BE2C (cell line): ENCODE measurements at regions not wholly inside any gene's neighbourhood (a gene's known extent, or its start where the extent isn't known, plus 50 kb on each side); places are given as distances from the start of the nearest gene placed in this dataset.

Experiments used
- DNase-seq: peaks from one replicate; pipeline ENCODE4 v3.0.0-alpha.2; 2020
- H3K27me3 ChIP-seq: fragments of 250-450 bp; sonication (Bioruptor Pico); 2 replicates; pipeline ENCODE4 v1.5.1; 2020; ENCODE audit warnings: mild to moderate bottlenecking
- H3K36me3 ChIP-seq: fragments of 250-450 bp; sonication (Bioruptor Pico); 2 replicates; pipeline ENCODE4 v1.5.1; 2020; ENCODE audit warnings: mild to moderate bottlenecking
- H3K4me1 ChIP-seq: fragments of 250-450 bp; sonication (Bioruptor Pico); 2 replicates; pipeline ENCODE4 v1.5.1; 2020
- H3K4me3 ChIP-seq: 2 replicates; pipeline ENCODE4 v1.5.1; 2011; ENCODE audit warnings: low read depth, low read length
- H3K9me3 ChIP-seq: fragments of 250-450 bp; sonication (Bioruptor Pico); 2 replicates; pipeline ENCODE4 v1.5.1; 2020
- TF ChIP-seq, protein P1 (sequence below): IDR thresholded peaks from 2 replicates; pipeline ENCODE4 v1.5.1; 2012; ENCODE audit warnings: mild to moderate bottlenecking, low read depth, low read length

DNA sequence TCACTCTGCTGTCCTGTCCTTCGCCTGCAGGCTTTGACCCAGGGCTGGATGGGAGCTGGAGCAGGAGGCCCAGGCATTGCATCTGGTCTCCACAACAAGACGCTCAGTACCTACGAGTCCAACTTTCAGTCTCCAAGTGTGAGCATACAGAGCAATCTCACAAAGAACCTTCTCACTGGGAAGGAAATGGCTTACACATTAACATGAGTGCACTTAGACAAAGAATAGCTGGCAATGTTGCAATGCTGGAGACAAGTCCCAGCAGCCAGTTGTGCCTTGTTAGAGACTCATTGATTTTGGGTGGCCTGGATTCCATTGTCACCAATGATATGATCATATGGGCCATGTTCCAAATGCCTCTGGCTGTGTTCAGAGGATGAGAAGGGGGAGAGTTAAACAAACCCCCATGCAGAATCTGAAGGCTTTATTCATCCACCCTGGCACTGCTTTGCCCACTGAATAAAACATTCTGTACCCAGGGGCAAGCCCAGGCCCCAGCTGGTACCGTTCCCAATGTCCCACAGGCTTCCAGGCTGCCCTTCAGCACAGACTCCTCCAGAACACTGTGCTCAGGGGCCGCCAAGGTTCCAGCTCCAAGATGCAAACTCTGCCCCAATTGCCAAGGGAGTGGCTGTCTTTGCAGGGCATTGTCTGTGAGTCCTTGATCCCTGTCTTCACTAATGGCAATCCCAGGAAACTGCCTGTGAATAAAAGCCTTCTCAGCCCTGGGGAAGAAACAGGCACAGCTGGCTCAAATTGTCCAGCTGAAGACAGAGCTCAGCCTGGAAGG, 185.5 kb downstream of the HSD17B3 start:
- Histone ChIP-seq H3K4me3 (no peak overlapping the region), H3K4me1 (peaks cover 2% of the 10 kb centered on the region; the same call in 1 of the 2 replicates), H3K36me3 (no peaks in the 10 kb centered on the region), H3K9me3 (no peaks in the 10 kb centered on the region), H3K27me3 (no peaks in the 10 kb centered on the region)
- peak; percentile 32 for DNase-seq
- TF ChIP-seq, protein P1, sequence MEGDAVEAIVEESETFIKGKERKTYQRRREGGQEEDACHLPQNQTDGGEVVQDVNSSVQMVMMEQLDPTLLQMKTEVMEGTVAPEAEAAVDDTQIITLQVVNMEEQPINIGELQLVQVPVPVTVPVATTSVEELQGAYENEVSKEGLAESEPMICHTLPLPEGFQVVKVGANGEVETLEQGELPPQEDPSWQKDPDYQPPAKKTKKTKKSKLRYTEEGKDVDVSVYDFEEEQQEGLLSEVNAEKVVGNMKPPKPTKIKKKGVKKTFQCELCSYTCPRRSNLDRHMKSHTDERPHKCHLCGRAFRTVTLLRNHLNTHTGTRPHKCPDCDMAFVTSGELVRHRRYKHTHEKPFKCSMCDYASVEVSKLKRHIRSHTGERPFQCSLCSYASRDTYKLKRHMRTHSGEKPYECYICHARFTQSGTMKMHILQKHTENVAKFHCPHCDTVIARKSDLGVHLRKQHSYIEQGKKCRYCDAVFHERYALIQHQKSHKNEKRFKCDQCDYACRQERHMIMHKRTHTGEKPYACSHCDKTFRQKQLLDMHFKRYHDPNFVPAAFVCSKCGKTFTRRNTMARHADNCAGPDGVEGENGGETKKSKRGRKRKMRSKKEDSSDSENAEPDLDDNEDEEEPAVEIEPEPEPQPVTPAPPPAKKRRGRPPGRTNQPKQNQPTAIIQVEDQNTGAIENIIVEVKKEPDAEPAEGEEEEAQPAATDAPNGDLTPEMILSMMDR = no peak

DNA sequence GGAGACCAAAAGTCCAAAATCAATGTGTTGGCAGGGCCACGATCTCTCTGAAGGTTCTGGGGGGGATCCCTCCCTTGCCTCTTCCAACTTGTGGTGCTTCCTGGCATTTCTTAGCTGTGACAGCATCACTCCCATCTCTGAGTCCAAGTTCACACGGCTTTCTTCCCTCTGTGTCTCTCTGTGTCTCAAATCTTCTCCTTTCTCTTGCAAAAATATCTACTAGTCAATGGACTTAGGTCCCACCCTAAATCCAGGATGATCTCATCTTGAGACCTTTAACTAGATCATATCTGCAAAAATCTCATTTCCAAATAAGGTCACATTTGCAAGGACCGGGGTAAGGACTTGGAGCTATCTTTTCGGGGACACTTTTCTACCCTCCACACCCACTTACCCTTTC, 186.1 kb downstream of the HSD17B3 start:
- H3K4me1 ChIP-seq = peaks cover 2% of the 10 kb centered on the region; the same call in 1 of the 2 replicates
- no peak for DNase-seq
- TF ChIP-seq, protein P1 = no peak
- H3K36me3 ChIP-seq = no peaks in the 10 kb centered on the region
- no peak overlapping the region for H3K4me3 ChIP-seq
- H3K9me3 ChIP-seq = no peaks in the 10 kb centered on the region
- no peaks in the 10 kb centered on the region for H3K27me3 ChIP-seq

DNA sequence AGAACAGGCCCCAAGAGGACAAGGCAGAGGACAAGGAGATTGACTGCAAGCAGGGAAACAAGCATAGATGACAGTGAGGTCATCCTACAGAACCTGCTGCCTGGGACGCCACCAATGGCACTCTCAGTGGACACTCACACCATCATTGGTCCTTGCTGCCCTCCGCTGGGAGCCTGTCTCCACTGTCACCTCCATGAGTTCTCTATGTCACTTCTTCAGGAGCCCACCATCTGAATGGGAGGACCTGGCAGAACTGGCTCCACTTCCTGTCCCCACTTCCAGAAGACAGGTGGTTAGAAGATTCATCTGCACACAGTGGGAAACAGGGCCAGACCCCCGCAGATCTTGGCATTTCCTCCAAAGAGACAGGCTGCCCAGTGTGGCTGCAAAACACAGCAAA, 188.9 kb downstream of the HSD17B3 start:
- Histone ChIP-seq H3K9me3 (no peaks in the 10 kb centered on the region), H3K4me1 (peaks cover 2% of the 10 kb centered on the region; the same call in 1 of the 2 replicates), H3K4me3 (no peak overlapping the region), H3K27me3 (no peaks in the 10 kb centered on the region), H3K36me3 (no peaks in the 10 kb centered on the region)
- TF ChIP-seq, protein P1 = no peak
- DNase-seq = no peak

DNA sequence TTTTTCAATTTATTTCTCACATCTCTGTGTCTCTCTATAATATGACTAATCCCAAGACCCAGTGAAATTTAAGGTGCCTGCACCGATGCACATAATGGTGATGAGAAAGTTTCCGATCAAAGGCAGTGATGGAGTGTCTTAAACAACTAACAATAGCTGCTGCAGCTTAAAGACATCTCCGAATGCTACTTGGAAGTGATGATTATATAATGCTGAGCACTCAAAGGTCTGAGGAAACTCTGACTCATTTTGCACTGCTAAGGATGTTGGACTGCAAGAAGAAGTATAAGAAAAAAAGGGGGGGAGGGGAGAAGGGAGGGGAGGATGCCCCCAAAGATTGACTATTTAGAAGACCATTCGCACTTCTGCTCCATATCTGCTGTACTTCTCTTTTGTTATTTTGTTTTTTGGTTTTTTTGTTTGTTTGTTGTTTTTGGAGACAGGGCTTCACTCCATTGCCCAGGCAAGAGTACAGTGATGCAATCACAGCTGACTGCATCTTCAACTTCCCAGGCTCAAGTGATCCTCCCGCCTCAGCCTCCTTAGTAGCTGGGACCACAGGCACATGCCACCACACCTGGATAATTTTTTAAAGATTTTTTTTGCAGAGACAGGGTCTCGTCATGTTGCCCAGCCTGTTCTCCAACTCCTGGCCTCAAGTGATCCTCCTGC, 192.2 kb downstream of the HSD17B3 start:
- Histone ChIP-seq H3K36me3 (no peaks in the 10 kb centered on the region), H3K4me3 (no peak overlapping the region), H3K27me3 (no peaks in the 10 kb centered on the region), H3K4me1 (no peaks in the 10 kb centered on the region), H3K9me3 (no peaks in the 10 kb centered on the region)
- TF ChIP-seq, protein P1 = no peak
- DNase-seq = no peak

DNA sequence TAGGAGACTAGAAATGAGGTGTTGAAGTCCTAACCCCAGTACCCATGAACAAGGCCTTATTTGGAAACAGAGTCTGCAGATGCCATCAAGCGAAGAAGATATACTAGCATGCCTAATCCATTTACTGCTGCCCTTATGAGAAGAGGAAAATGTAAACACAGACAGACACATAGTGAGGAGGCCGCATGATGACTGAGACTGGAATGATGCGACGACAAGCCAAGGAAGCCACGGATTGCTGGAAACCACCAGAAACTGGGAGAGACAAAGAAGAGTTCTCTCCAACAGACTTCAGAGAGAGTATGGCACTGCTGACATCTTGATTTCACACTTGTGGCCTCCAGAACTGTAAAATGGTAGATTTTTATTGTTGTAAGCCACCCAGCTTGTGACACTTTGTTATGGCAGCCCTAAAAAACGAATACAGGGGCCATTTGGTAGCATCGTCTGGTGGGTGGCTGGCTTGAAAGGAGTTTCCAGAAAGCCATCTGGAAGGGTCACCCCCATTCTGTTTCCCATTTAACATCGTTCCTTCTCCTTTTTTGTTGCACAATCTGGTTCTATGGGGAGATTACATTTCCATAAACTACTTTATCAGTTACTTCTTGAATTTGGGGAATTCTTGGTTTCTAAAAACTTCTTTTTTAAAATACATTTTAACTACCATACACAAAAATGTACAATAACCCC, 193.1 kb downstream of the HSD17B3 start:
- no peaks in the 10 kb centered on the region for H3K27me3 ChIP-seq
- no peak overlapping the region for H3K4me3 ChIP-seq
- no peaks in the 10 kb centered on the region for H3K9me3 ChIP-seq
- no peaks in the 10 kb centered on the region for H3K4me1 ChIP-seq
- no peak for DNase-seq
- TF ChIP-seq, protein P1 = no peak
- no peaks in the 10 kb centered on the region for H3K36me3 ChIP-seq
